Astrocyte of the cerebellum (primary cell): ENCODE measurements at regions not wholly inside any gene's neighbourhood (a gene's known extent, or its start where the extent isn't known, plus 50 kb on each side); places are given as distances from the start of the nearest gene placed in this dataset.

Experiments
- DNase-seq: peaks from one replicate; pipeline ENCODE4 v3.0.0-alpha.2; 2011; ENCODE audit warnings: low read depth
- H3K4me3 ChIP-seq: 2 replicates; pipeline ENCODE4 v1.5.1; 2011; ENCODE audit warnings: mild to moderate bottlenecking, low read depth, low read length, moderate library complexity
- in situ Hi-C: cut with HindIII; loops from 2 replicates; pipeline ENCODE4 v1.10.0; 2017; ENCODE audit warnings: low sequenced_read_pairs
- TF ChIP-seq, protein P1 (sequence below): IDR thresholded peaks from 2 replicates; pipeline ENCODE4 v1.5.1; 2012; ENCODE audit warnings: low read length, low read depth, moderate library complexity, mild to moderate bottlenecking; ENCODE audit errors: missing control alignments

DNA sequence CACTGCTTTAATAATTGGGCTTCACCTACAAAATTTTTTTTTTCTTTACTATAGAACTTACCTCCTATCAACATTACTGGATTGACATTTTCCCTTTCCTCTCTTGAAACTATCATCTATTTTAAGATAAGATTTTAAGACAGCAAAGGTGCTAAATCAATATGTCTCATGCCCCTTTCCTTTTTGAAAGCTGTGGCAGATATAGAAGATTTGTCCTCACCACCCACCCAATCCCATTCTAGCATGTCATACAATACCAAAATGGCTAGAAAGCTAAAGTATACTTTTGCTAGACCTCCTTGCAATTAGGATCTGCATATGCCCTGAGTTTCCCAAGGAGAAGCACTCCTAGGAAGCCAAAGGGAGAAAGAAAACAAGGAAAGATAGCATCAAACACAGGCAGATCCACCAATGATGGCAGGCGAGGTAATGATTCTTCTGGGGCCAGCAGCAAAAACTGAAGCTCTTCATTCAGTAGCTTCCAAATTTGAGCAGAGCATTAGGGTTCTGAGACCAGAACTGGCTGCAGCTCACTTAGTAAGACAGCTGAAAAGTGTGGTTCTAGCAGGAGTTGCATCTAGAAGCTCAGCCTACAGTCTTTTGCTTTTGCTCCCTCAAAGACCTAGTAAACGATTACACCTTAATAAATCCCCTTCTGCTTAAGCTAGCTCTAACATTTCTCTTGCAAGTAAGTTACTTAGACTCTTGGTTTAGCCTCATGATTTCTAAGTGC is 242.1 kb downstream of the ZEB2 start:
- no peak overlapping the region for H3K4me3 ChIP-seq
- TF ChIP-seq, protein P1, sequence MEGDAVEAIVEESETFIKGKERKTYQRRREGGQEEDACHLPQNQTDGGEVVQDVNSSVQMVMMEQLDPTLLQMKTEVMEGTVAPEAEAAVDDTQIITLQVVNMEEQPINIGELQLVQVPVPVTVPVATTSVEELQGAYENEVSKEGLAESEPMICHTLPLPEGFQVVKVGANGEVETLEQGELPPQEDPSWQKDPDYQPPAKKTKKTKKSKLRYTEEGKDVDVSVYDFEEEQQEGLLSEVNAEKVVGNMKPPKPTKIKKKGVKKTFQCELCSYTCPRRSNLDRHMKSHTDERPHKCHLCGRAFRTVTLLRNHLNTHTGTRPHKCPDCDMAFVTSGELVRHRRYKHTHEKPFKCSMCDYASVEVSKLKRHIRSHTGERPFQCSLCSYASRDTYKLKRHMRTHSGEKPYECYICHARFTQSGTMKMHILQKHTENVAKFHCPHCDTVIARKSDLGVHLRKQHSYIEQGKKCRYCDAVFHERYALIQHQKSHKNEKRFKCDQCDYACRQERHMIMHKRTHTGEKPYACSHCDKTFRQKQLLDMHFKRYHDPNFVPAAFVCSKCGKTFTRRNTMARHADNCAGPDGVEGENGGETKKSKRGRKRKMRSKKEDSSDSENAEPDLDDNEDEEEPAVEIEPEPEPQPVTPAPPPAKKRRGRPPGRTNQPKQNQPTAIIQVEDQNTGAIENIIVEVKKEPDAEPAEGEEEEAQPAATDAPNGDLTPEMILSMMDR, result no peak
- DNase-seq, result no peak
- in situ Hi-C loops, result no loop called here

DNA sequence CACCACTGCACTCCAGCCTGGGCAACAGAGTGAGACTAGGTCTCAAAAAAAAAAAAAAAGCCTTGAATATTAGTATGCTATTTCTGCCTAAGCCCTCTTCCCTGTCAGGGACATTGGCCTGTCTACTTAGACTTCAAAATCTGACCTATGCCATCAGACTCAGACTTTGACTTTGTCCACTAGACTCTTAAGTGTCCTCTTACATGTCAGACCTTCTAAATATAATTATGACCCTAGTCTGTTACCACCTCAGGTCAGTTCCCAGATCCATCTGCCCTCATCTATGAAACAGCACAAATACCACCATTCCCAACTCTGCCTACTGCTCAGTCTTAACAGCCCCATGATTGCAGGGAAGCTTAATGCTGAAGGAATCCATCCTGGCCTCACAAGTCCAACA is 244.6 kb downstream of the ZEB2 start:
- H3K4me3 ChIP-seq, result no peak overlapping the region
- in situ Hi-C loops, result no loop called here
- no peak for DNase-seq
- TF ChIP-seq, protein P1, result no peak

DNA sequence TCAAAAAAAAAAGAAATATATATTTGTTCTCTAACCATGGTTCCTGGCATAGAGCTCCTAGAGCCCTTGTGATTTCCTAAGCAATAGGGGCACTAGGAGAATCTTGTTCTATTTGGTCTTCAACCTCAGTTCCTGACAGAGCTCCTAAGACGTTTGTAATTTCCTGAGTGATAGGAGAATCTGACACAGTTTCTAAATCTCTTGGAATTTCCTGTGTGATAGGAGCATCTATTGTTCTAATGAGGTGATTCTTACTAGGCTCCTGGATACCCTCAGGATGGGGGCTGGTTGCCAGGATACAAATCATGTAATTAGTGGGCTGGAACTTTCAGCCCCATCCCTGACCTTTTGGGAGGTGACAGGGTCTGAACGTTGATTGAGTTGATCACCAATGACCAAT is 245.8 kb downstream of the ZEB2 start:
- H3K4me3 ChIP-seq, result no peak overlapping the region
- TF ChIP-seq, protein P1, result no peak
- no peak for DNase-seq
- in situ Hi-C loops, result no loop called here

DNA sequence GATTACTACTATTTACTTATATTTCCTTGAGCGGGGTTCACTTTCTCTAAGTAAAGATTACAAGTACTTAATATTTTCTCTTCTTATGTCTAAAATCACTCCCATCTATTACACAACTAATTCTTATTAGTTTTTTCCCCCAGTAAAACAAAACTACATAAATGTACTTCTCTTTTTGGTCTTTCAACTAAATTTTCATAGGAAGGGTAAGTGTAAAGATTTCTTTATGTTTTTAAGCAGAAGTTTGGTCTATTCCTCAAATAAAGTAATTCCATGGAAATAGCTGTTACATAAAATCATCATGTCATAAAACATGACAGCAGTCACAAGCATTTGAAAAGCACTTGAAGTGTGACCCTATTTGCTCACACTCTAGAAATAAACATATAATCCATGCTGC is 249.0 kb downstream of the ZEB2 start:
- no peak for DNase-seq
- H3K4me3 ChIP-seq, result no peak overlapping the region
- in situ Hi-C loops, result no loop called here
- TF ChIP-seq, protein P1, result no peak

DNA sequence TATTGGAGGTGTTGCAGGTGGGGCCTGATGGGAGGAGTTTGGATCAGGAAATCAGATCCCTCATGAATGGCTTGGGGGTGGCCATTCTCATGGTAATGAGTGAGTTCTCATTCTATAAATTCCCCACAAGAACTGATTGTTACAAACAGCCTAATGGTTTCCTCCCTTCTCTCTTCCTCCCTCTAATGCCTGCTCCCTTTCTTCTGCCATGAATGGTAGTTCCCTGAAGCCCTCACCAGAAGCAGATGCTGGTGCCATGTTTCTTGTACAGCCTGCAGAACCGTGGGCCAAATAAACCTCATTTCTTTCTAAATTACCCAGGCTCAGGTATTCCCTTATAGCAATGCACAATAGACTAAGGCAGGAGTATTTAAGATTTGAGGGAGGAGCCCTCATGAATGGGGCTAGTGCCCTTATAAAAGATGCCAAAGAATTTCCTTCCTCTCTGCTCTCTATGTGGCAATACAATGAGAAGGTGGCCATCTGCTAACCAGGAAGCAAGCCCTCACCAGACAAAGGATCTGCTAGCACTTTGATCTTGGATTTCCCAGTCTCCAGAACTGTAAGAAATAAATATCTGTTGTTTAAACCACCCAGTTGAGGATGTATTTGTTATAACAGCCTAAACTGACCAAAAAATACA is 251.8 kb downstream of the ZEB2 start:
- DNase-seq, result no peak
- H3K4me3 ChIP-seq, result no peak overlapping the region
- TF ChIP-seq, protein P1, result no peak
- in situ Hi-C loops, result no loop called here

DNA sequence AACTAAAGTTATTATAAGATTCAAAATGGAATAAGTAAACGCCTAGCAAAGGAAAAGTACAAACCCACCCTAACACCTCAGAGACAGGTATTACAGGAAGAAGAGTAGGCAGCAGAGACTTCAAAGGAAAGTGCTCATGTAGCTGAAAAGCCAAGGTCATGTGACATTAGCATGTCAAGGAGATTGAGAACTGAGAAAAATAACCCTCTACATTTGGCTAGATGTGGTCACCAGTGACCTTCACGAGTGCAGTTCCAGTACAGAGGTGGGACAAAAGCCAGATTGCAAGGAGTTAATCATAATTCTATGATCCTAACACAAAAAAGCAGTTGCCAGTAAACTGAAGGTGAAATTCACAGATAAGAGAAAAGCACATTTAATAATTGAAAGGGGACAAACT is 252.7 kb downstream of the ZEB2 start:
- DNase-seq, result no peak
- H3K4me3 ChIP-seq, result no peak overlapping the region
- TF ChIP-seq, protein P1, result no peak
- in situ Hi-C loops, result no loop called here
